IMR-90 (cell line): ENCODE measurements at regions not wholly inside any gene's neighbourhood (a gene's known extent, or its start where the extent isn't known, plus 50 kb on each side); places are given as distances from the start of the nearest gene placed in this dataset.

Experiments
- ATAC-seq: fragments of 200-7000 bp; cut with Tn5 transposase; 2 replicates; pipeline ENCODE4 v1.9.1; 2020; ENCODE audit warnings: low read depth, mild to moderate bottlenecking, moderate library complexity
- BruUV-seq: library from RNA; stranded (reverse); fragments of 400-500 nt; replicated peaks from 2 replicates; lab custom pipeline; 2021; lab: Mats Ljungman, UMichigan
- CTCF ChIA-PET: fragments of 300-600 bp; formaldehyde crosslinking; extraction: SDS; loops from one replicate; lab custom pipeline; 2021; ENCODE audit warnings: antibody characterized with exemption; lab: Yijun Ruan, JAX
- POLR2A ChIA-PET: fragments of 300-600 bp; sonication (Branson Sonifier 250); formaldehyde crosslinking; loops from one replicate; lab custom pipeline; 2022; ENCODE audit warnings: antibody characterized with exemption; ENCODE audit not compliant: unreplicated experiment; lab: Charles Lee
- DNase-seq: peaks from one replicate; pipeline ENCODE4 v3.0.0; 2013
- H2AFZ ChIP-seq: replicated peaks from 2 replicates; pipeline ENCODE3; 2013; ENCODE audit warnings: low read length, mild to moderate bottlenecking; ENCODE audit not compliant: poor library complexity
- H2AK5ac ChIP-seq: 2 replicates; pipeline ENCODE4 v1.6.1; 2013; ENCODE audit warnings: low read depth, low read length, inconsistent platforms
- H2AK9ac ChIP-seq: replicated peaks from 2 replicates; pipeline ENCODE3; 2013; ENCODE audit warnings: mild to moderate bottlenecking, low read depth, low read length, moderate library complexity; ENCODE audit not compliant: poor library complexity
- H2BK120ac ChIP-seq: 2 replicates; pipeline ENCODE4 v1.6.1; 2013; ENCODE audit warnings: low read depth, low read length, inconsistent platforms
- H2BK15ac ChIP-seq: 3 replicates; pipeline ENCODE4 v1.6.1; 2013; ENCODE audit warnings: low read depth, low read length, inconsistent platforms
- H2BK20ac ChIP-seq: 2 replicates; pipeline ENCODE4 v1.6.1; 2013; ENCODE audit warnings: low read depth, mild to moderate bottlenecking, inconsistent platforms, low read length, moderate library complexity
- H2BK5ac ChIP-seq: 2 replicates; pipeline ENCODE4 v1.6.1; 2013; ENCODE audit warnings: mild to moderate bottlenecking, low read depth, low read length, inconsistent platforms; ENCODE audit not compliant: poor library complexity, severe bottlenecking
- H3K14ac ChIP-seq: replicated peaks from 2 replicates; pipeline ENCODE4 v1.6.1; 2013; ENCODE audit warnings: low read depth, low read length, inconsistent platforms
- H3K18ac ChIP-seq: 2 replicates; pipeline ENCODE4 v1.6.1; 2013; ENCODE audit warnings: low read depth, low read length, control low read depth
- H3K23ac ChIP-seq: 2 replicates; pipeline ENCODE4 v1.6.1; 2013; ENCODE audit warnings: low read depth, low read length, inconsistent platforms
- H3K27ac ChIP-seq: 2 replicates; pipeline ENCODE4 v1.5.1; 2013; ENCODE audit warnings: mild to moderate bottlenecking, control low read depth, low read length; ENCODE audit not compliant: insufficient read depth
- H3K27me3 ChIP-seq: 2 replicates; pipeline ENCODE4 v1.6.1; 2013; ENCODE audit warnings: low read length; ENCODE audit not compliant: control insufficient read depth, insufficient read depth
- H3K36me3 ChIP-seq: 2 replicates; pipeline ENCODE4 v1.6.1; 2013; ENCODE audit warnings: low read length, mixed read lengths; ENCODE audit not compliant: control insufficient read depth, insufficient read depth
- H3K4ac ChIP-seq: 2 replicates; pipeline ENCODE4 v1.6.1; 2013; ENCODE audit warnings: low read depth, low read length, inconsistent platforms
- H3K4me1 ChIP-seq: 2 replicates; pipeline ENCODE4 v1.6.1; 2013; ENCODE audit warnings: low read length, mixed read lengths; ENCODE audit not compliant: control insufficient read depth, insufficient read depth
- H3K4me2 ChIP-seq: 2 replicates; pipeline ENCODE4 v1.6.1; 2013; ENCODE audit warnings: low read depth, mild to moderate bottlenecking, control low read depth, low read length, moderate library complexity
- H3K4me3 ChIP-seq: 2 replicates; pipeline ENCODE4 v1.5.1; 2013; ENCODE audit warnings: low read depth, mild to moderate bottlenecking, control low read depth, low read length, moderate library complexity; ENCODE audit not compliant: insufficient read depth
- H3K56ac ChIP-seq: 2 replicates; pipeline ENCODE4 v1.6.1; 2013; ENCODE audit warnings: low read length, inconsistent platforms; ENCODE audit not compliant: insufficient read depth; ENCODE audit errors: extremely low read depth
- H3K79me1 ChIP-seq, 2 experiments: 2 replicates each; pipeline ENCODE4 v1.6.1; 2013; ENCODE audit warnings: low read length in 2 of 2, inconsistent platforms in 1 of 2, low read depth in 1 of 2
- H3K9ac ChIP-seq: 2 replicates; pipeline ENCODE4 v1.6.1; 2013; ENCODE audit warnings: low read depth, low read length, control low read depth
- H3K9me1 ChIP-seq: 2 replicates; pipeline ENCODE4 v1.6.1; 2013; ENCODE audit warnings: low read length, inconsistent platforms; ENCODE audit not compliant: insufficient read depth
- H3K9me3 ChIP-seq: 2 replicates; pipeline ENCODE4 v1.6.1; 2013; ENCODE audit warnings: low read length; ENCODE audit not compliant: control insufficient read depth, insufficient read depth
- H4K20me1 ChIP-seq: 2 replicates; pipeline ENCODE4 v1.6.1; 2013; ENCODE audit warnings: low read length, inconsistent platforms; ENCODE audit not compliant: insufficient read depth
- H4K5ac ChIP-seq: 2 replicates; pipeline ENCODE4 v1.6.1; 2013; ENCODE audit warnings: mild to moderate bottlenecking, low read depth, low read length, control low read depth
- H4K8ac ChIP-seq, 2 experiments: 2 replicates each; pipeline ENCODE4 v1.6.1; 2013; ENCODE audit warnings: low read depth in 2 of 2, low read length in 2 of 2, control low read depth in 1 of 2, inconsistent platforms in 1 of 2
- H4K91ac ChIP-seq: 2 replicates; pipeline ENCODE4 v1.6.1; 2013; ENCODE audit warnings: low read depth, low read length, inconsistent platforms; ENCODE audit not compliant: insufficient read depth
- BHLHE40 ChIP-seq: fragments of 150-350 bp; IDR thresholded peaks from 2 replicates; pipeline ENCODE4 v1.6.1; 2016; ENCODE audit warnings: mild to moderate bottlenecking, low read depth, low read length
- CEBPB ChIP-seq: IDR thresholded peaks from 2 replicates; pipeline ENCODE4 v1.6.1; 2012; ENCODE audit warnings: low read depth, low read length, improper control_type of control experiment
- CHD1 ChIP-seq: IDR thresholded peaks from 2 replicates; pipeline ENCODE4 v1.6.1; 2012; ENCODE audit warnings: low read depth, low read length, improper control_type of control experiment
- CTCF ChIP-seq: conservative IDR thresholded peaks from 2 replicates; pipeline ENCODE4 v1.5.1; 2012; ENCODE audit warnings: mild to moderate bottlenecking, low read depth, low read length, improper control_type of control experiment
- ELK1 ChIP-seq: fragments of 150-350 bp; IDR thresholded peaks from 2 replicates; pipeline ENCODE4 v1.6.1; 2016; ENCODE audit warnings: low read depth, mild to moderate bottlenecking, low read length, moderate library complexity, borderline replicate concordance
- FOS ChIP-seq: fragments of 150-350 bp; IDR thresholded peaks from 2 replicates; pipeline ENCODE4 v1.6.1; 2016; ENCODE audit warnings: low read depth, low read length
- MAFK ChIP-seq: IDR thresholded peaks from 2 replicates; pipeline ENCODE4 v1.6.1; 2012; ENCODE audit warnings: low read depth, low read length, improper control_type of control experiment
- MAZ ChIP-seq: IDR thresholded peaks from 2 replicates; pipeline ENCODE4 v1.6.1; 2012; ENCODE audit warnings: low read depth, mild to moderate bottlenecking, low read length, improper control_type of control experiment, moderate library complexity, borderline replicate concordance
- MXI1 ChIP-seq: IDR thresholded peaks from 2 replicates; pipeline ENCODE4 v1.6.1; 2012; ENCODE audit warnings: low read depth, mild to moderate bottlenecking, low read length, moderate library complexity, borderline replicate concordance
- NFE2L2 ChIP-seq: fragments of 150-350 bp; IDR thresholded peaks from 2 replicates; pipeline ENCODE4 v1.6.1; 2016; ENCODE audit warnings: low read depth, mild to moderate bottlenecking, low read length
- POLR2A ChIP-seq: IDR thresholded peaks from 2 replicates; pipeline ENCODE4 v1.6.1; 2012; ENCODE audit warnings: mild to moderate bottlenecking, low read depth, low read length
- RAD21 ChIP-seq: IDR thresholded peaks from 2 replicates; pipeline ENCODE4 v1.6.1; 2012; ENCODE audit warnings: low read length, improper control_type of control experiment
- RFX5 ChIP-seq: IDR thresholded peaks from 2 replicates; pipeline ENCODE4 v1.8.0; 2012; ENCODE audit warnings: low read depth, mild to moderate bottlenecking, low read length, moderate library complexity
- SMC3 ChIP-seq: fragments of 150-350 bp; IDR thresholded peaks from 2 replicates; pipeline ENCODE4 v1.6.1; 2016; ENCODE audit warnings: low read depth, mild to moderate bottlenecking, antibody characterized with exemption, low read length, moderate library complexity
- WGBS, 2 experiments: methylation state at CpG; one replicate each; pipeline versions ENCODE4 v1.1.5 to v1.1.7; 2013; ENCODE audit warnings: missing lambda C conversion rate in 2 of 2; ENCODE audit not compliant: insufficient read length in 1 of 2; ENCODE audit errors: extremely low coverage in 2 of 2; 5-methylcytosine and 5-hydroxymethylcytosine counted together
- dilution Hi-C: fragments of 300-500 bp; cut with HindIII; formaldehyde crosslinking; loops from one replicate; pipeline ENCODE4 v1.14.3; 2018; ENCODE audit warnings: low sequenced_read_pairs; ENCODE audit not compliant: unreplicated experiment
- in situ Hi-C: fragments of 300-500 bp; cut with MboI; formaldehyde crosslinking; loops from 3 replicates; pipeline ENCODE4 v1.14.3; 2019; ENCODE audit warnings: low sequenced_read_pairs, inconsistent platforms, mixed read lengths
- intact Hi-C: fragments of 100-400 bp; cut with micrococcal nuclease; formaldehyde crosslinking; loops from 2 replicates; pipeline ENCODE4 v1.10.0; 2022
- TF ChIP-seq, protein P1 (sequence below): fragments of 150-350 bp; IDR thresholded peaks from 2 replicates; pipeline ENCODE4 v1.6.1; 2017; ENCODE audit warnings: mild to moderate bottlenecking, antibody characterized with exemption, low read length, low read depth

- no peaks in the 10 kb centered on the region for H3K9me3 ChIP-seq
- no peak overlapping the region for H4K5ac ChIP-seq
- H2BK120ac ChIP-seq: no peak overlapping the region
- intact Hi-C loops: no loop called here
- POLR2A ChIA-PET: no interaction called here
- H3K23ac ChIP-seq: no peak overlapping the region
- no peak overlapping the region for H2BK5ac ChIP-seq
- no peak overlapping the region for H2AK5ac ChIP-seq
- no peak overlapping the region for H3K27ac ChIP-seq
- no peaks in the 10 kb centered on the region for H3K36me3 ChIP-seq
- TF ChIP-seq, protein P1, sequence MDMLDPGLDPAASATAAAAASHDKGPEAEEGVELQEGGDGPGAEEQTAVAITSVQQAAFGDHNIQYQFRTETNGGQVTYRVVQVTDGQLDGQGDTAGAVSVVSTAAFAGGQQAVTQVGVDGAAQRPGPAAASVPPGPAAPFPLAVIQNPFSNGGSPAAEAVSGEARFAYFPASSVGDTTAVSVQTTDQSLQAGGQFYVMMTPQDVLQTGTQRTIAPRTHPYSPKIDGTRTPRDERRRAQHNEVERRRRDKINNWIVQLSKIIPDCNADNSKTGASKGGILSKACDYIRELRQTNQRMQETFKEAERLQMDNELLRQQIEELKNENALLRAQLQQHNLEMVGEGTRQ: no peak
- TF ChIP-seq SMC3: no peak
- no peak for TF ChIP-seq NFE2L2
- no peak for TF ChIP-seq CEBPB
- no peak for TF ChIP-seq POLR2A
- no peak for TF ChIP-seq CTCF
- TF ChIP-seq MAFK: no peak
- TF ChIP-seq MXI1: no peak
- TF ChIP-seq RFX5: no peak
- TF ChIP-seq RAD21: no peak
- no peak for TF ChIP-seq ELK1
- no peak for TF ChIP-seq MAZ
- TF ChIP-seq FOS: no peak
- TF ChIP-seq BHLHE40: no peak
- no peak for TF ChIP-seq CHD1
- DNase-seq (no peak), ATAC-seq (no peak)
- no TSS peak for BruUV-seq
- no peaks in the 10 kb centered on the region for H3K27me3 ChIP-seq
- H4K20me1 ChIP-seq: no peaks in the 10 kb centered on the region
- H2AK9ac ChIP-seq: no peak overlapping the region
- WGBS, 2 experiments: no CpG with 5 or more reads among the region's 2 CpGs
- H3K4me3 ChIP-seq: no peak overlapping the region
- H3K14ac ChIP-seq: no peak overlapping the region
- no peaks in the 10 kb centered on the region; the same call in 1 of the 2 replicates for H3K4me1 ChIP-seq
- no peak overlapping the region for H4K8ac ChIP-seq
- no peak overlapping the region for H2BK20ac ChIP-seq
- H3K56ac ChIP-seq: no peak overlapping the region
- no peak overlapping the region for H4K91ac ChIP-seq
- CTCF ChIA-PET: no interaction called here
- no peaks in the 10 kb centered on the region; the same call in 1 of the 2 replicates for H3K9me1 ChIP-seq
- no peak overlapping the region for H2BK15ac ChIP-seq
- no peak overlapping the region for H3K4ac ChIP-seq
- in situ Hi-C loops: no loop called here
- no peak overlapping the region for H2AFZ ChIP-seq
- H3K18ac ChIP-seq: peak overlapping the region; percentile 13; the same call in 1 of the 2 replicates
- H3K9ac ChIP-seq: no peak overlapping the region
- H3K79me1 ChIP-seq: no peaks in the 10 kb centered on the region
- dilution Hi-C loops: no loop called here
- no peak overlapping the region for H3K4me2 ChIP-seq
Observed at GRCh38 chr12:89832336-89832735, 123.7 kb upstream of the ATP2B1 start.
